NCI-H774 (cell line): ENCODE measurements at regions not wholly inside any gene's neighbourhood (a gene's known extent, or its start where the extent isn't known, plus 50 kb on each side); places are given as distances from the start of the nearest gene placed in this dataset.

Experiments used
- DNase-seq: peaks from one replicate; lab custom pipeline; 2025; lab: John Stamatoyannopoulos, UW

DNA sequence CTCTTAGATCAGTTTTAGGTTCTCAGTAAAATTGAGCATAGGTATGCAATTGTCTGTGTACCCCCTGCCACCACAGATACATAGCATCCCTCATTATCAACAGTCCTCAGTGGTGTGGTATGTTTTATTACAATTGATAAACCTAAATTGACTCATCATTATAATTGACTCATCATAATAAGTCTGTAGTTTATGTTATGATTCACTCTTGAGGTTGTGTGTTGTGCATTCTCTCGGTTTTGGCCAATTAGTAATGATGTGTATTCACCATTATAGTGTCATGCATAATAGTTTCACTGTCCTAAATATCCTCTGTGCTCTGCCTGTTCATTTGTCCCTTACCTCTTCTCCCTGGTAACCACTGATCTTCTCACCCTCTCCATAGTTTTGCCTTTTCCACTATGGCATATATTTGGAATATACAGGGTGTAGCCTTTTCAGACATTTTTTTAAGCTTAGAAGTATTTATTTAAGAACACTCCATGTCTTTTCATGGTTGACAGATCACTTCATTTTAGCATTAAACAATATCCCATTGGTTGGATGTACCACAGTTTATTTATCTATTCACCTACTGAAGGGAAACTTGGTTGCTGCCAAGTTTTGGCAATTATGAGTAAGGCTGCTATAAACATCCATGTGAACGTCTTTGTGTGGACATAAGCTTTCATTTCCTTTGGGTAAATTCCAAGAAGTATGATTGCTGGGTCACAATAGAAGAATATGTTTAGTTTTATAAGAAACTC is 1620.6 kb upstream of the MIR17HG start:
- DNase-seq: no peak

GRCh38 chr13:89733829-89734228 is 1613.7 kb upstream of the MIR17HG start:
- DNase-seq: no peak

GRCh38 chr13:89737051-89737450 is 1610.4 kb upstream of the MIR17HG start:
- DNase-seq: no peak

DNA sequence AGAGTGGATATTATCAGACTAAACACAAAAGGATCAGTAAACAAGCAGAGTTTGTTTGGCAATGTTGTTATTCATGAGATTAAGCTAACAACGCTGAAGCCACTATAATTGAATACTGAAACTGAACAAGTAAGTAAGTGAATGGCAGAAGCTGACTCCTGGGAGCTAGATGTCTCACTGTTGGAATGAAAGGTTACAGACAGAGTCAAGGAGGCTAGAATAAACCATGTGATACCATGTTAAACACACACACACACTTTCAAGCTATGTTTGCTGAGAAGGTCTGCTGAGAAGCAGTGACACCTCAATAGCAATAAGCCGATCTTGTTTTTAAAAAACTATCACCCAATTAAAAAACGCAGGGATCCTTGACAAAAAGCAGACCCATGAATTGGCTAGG is 1609.4 kb upstream of the MIR17HG start:
- no peak for DNase-seq

DNA sequence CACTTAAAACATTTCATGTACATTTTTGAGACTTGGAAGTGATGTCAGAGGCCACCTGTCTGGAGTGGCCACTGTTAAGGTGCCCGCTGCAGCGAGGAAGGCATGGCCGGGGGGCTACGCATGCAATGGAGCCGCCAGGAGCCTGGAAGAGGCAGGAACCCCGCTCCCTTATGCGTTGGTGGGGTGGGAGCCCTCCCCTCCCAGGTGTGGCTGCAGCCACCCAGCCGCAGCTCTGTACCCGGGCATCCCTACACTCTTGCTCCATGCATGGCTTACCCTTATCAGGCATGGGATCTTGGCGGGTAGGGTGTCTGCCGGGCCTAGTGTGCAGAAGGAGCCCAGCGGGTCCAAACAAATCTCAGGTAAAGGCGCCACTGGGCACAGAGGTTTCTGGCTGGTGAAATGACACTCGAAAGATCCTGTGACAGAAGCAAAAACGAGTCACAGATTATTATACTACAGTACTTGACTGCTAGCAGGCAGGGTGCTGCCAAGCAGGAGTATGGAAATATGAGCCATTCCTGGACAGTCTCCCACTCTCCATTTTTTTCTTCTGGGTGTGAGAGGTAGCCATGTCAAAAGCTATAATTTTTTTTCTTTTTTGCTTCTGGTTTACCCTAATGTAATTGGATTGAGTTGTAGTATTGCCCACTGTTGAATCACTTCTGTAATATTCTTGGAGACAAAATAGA is 1606.3 kb upstream of the MIR17HG start:
- DNase-seq: no peak

- no peak for DNase-seq
Observed at GRCh38 chr13:89746554-89746953, 1600.9 kb upstream of the MIR17HG start.

DNA sequence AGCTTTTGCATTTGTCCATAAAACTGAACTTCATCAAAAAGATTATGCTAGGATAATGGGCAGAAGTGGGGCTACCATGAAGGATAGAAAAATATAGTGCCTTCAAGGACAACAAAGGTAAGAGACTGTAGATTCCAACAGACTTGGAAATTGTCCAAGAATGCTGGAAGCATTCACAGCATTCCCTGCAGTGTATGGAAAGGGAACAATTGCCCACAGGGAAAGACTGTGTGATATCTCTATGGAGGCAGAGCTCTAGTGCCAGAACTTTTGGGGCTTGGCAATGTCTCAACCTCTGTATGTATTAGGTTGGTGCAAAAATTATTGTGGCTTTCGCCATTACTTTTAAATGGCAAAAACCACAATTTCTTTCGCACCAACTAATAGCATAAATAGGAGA is 1598.8 kb upstream of the MIR17HG start:
- DNase-seq: no peak

DNA sequence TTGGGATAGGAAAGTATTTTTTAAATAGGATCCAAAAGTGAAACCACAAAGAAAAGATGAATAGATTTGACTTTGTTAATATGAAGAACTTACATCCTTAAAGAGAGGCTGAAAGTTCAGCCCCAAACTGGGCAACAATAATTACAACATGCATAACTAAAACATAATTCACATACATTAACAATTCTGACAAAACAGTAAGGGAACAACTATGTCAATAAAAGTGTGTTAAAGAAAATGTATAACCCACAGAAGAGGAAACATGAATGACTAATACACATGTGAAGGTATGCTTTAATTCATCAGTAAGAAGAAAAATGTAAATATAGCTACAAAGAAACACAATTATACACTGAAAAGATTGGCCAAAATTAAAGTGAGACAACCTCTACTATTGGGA is 1597.6 kb upstream of the MIR17HG start:
- no peak for DNase-seq

- DNase-seq: no peak
Observed at GRCh38 chr13:89750371-89750770, 1597.1 kb upstream of the MIR17HG start.

- DNase-seq: no peak
Observed at GRCh38 chr13:89751432-89751930, 1596.0 kb upstream of the MIR17HG start.

DNA sequence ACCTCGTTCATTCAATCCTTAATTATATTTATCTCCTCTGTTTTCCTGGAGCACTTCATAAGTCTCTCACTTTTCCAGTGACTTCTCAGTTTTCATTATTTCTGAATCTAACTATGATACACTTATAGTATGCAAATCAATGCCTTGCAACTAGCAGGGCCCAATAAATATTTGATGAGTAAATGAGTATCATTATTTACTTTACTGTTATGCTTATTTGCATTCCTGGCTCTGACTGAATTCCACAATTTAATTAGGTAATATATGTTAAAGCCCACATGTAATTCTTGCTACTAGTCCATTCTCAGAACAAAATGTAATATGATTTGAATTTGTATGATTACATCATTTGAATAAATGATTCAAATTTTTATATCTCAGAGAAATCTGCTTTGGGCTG is 1595.1 kb upstream of the MIR17HG start:
- DNase-seq: no peak

- DNase-seq: no peak
Observed at GRCh38 chr13:89755729-89756492, 1591.6 kb upstream of the MIR17HG start.

- DNase-seq: no peak
Observed at GRCh38 chr13:89763005-89763404, 1584.5 kb upstream of the MIR17HG start.

DNA sequence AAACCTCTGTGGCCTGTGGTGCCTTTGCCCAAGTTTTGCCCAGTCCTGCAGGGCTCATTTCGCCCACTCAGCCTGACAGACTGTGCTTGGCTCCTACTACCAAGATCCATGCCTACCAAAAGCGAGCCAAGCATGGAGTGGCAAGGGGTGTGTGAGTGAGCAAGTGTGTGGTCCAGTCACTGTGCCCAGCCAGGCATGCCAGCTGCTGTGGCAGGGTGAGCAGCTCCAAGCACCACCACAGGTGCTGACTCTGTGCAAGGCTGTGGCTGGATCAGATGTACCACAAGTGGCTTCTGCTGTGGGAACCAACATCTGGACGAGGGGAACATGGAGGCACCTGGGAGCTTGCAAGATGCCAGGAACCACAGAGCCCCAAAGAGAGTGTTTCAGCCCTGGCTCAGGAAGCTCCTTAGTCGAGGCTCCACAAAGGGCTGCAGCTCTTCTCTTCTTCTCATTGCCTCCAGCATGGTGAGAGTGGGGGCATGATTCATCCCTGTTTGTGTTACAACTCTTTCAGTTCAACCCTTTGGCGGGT is 1564.2 kb upstream of the MIR17HG start:
- DNase-seq: no peak

DNA sequence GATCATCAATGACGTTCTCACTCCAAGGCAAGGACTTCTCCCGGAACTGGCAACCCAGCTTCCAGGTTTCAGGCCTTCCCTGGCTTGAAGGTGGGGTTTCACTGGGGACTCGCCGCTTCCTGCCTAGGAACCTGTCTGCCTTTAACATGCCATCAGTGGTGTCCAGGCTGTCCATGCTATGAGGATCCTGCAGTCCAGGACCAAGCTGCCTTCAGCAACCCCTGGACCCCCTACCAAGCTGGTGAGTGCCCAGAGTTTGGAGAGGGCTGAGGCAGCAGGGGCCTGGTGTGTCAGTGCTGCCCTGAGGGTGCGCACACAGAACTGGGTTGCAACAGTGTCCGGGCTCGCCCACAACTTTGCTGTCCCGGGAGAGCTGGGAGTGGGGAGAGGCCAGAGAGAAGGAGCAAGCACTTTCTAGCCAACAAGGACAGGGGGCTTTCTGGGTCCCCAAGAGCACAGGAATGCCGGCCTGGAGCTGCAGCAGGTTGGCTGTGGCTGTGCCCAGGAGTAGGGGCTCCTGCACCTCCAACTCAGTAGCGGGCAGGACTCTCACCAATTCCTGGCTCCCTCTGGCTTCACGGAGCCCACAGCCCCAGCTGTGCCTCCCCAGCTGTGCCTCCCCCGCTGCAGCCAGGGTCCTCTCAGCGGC is 1563.2 kb upstream of the MIR17HG start:
- no peak for DNase-seq

- DNase-seq: no peak
Observed at GRCh38 chr13:89786531-89786930, 1561.0 kb upstream of the MIR17HG start.

- DNase-seq: no peak
Observed at GRCh38 chr13:89790696-89791095, 1556.8 kb upstream of the MIR17HG start.

DNA sequence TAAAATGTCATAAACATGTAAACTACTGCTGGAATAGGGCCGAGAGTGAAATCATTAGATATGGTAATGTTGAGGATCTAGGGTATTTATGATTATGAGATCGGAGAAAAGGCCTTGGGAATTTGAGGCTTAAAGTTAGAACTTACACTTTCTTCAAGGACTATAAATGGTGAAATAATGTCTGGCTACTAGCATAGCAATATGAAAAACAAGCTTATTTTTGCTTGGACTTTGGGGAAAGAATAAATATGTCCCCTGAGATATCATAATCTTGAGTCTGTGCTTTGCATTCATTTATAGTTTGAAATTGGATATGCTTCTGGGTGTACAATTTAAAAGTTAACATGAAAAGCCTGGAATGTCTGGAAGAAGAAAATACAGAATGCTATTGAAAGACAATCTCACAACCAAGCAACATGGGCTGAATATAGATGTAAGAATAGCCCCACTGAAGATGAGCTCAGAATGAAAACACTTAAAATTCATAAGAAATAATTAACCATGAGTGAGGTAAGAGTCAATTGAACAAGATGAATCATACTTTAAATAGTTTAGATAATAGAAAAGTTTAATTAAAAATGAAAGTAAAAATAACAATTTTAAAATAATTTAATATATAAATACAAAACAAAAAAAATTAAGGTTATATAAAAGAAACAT is 1555.4 kb upstream of the MIR17HG start:
- no peak for DNase-seq

DNA sequence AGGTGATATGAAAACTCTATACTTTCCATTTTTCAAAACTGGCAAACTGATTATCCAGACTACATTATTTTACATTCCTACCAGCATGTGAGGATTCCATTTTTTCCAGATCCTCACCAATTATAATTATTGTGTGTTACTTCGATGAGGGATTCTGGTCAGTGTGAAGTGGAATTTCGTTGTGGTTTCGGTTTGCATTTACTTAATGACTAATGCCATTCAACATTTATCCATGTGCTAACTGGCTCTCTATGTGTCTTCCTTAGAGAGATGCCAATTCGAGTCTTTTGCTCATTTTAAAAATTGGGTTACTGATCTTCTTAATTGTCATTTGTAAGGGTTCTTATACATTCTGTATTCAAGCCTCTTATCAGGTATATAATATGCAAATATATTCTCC is 1551.3 kb upstream of the MIR17HG start:
- DNase-seq: no peak

GRCh38 chr13:89803839-89804238 is 1543.6 kb upstream of the MIR17HG start:
- no peak for DNase-seq

DNA sequence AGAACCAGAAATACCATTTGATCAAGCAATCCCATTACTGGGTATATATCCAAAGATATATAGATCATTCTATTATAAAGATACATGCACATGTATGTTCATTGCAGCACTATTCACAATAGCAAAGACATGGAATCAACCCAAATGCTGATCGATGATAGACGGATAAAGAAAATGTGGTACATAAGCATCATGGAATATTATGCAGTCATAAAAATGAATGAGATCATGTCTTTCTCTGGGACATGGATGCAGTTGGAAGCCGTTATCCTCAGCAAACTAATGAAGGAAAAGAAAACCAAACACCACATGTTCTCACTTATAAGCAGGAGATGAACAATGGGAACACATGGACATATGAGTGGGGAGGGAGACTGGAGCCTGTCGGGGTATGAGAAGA is 1540.9 kb upstream of the MIR17HG start:
- no peak for DNase-seq

DNA sequence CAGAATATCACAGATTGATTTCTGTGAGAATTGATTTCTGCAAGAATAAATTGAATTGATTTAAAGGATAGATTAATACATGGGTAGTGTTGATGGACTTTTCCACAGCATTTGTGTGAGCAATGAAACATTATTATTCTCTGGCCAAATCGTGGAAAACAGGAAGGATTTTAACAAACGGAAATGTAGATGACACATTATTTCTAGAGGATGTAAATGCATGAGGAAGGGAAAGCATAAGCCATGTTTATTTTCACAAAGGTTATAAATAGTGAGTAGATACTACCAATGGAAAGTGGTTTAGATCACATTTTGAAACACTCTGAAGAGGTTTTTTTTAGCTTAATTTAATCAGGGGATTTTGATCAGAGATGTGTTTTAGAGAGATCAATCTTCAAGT is 1534.6 kb upstream of the MIR17HG start:
- no peak for DNase-seq
